H1 (cell line): ENCODE measurements at regions not wholly inside any gene's neighbourhood (a gene's known extent, or its start where the extent isn't known, plus 50 kb on each side); places are given as distances from the start of the nearest gene placed in this dataset.

Experiments
- CTCF ChIA-PET: fragments of 300-600 bp; sonication (Branson Sonifier 250); formaldehyde crosslinking; loops from one replicate; lab custom pipeline; 2021; ENCODE audit not compliant: partially characterized antibody; lab: Charles Lee
- POLR2A ChIA-PET: fragments of 300-600 bp; sonication (Branson Sonifier 250); formaldehyde crosslinking; loops from one replicate; lab custom pipeline; 2021; ENCODE audit warnings: inconsistent platforms; ENCODE audit not compliant: partially characterized antibody; lab: Charles Lee
- DNase-seq, 2 experiments: peaks; one replicate each; pipeline versions ENCODE4 v3.0.0 to v3.0.0-alpha.2; 2010 to 2022; ENCODE audit warnings: low spot score in 2 of 2, low read depth in 1 of 2, mixed read lengths in 1 of 2
- FAIRE-seq: peaks from 2 replicates; lab custom pipeline; 2011; peaks lifted over from hg19 to GRCh38; lab: Jason Lieb, UNC
- H2AFZ ChIP-seq: 2 replicates; pipeline ENCODE4 v1.8.1; 2012; ENCODE audit warnings: low read length, inconsistent platforms
- H2AK5ac ChIP-seq: 2 replicates; pipeline ENCODE4 v1.6.1; 2013; ENCODE audit warnings: low read depth, low read length
- H2BK120ac ChIP-seq: replicated peaks from 2 replicates; pipeline ENCODE3; 2013; ENCODE audit warnings: low read depth, low read length, inconsistent platforms
- H2BK12ac ChIP-seq: 2 replicates; pipeline ENCODE4 v1.6.1; 2013; ENCODE audit warnings: low read depth, low read length
- H2BK15ac ChIP-seq: 2 replicates; pipeline ENCODE4 v1.6.1; 2013; ENCODE audit warnings: low read length
- H2BK20ac ChIP-seq: 2 replicates; pipeline ENCODE4 v1.6.1; 2013; ENCODE audit warnings: low read length
- H2BK5ac ChIP-seq: 2 replicates; pipeline ENCODE4 v1.6.1; 2013; ENCODE audit warnings: low read depth, low read length
- H3K14ac ChIP-seq: 2 replicates; pipeline ENCODE4 v1.6.1; 2013; ENCODE audit warnings: inconsistent platforms; ENCODE audit not compliant: insufficient read length
- H3K18ac ChIP-seq: 2 replicates; pipeline ENCODE4 v1.6.1; 2013; ENCODE audit warnings: low read length; ENCODE audit errors: extremely low read depth
- H3K23ac ChIP-seq: 2 replicates; pipeline ENCODE4 v1.6.1; 2013; ENCODE audit warnings: inconsistent platforms; ENCODE audit not compliant: insufficient read length
- H3K23me2 ChIP-seq: 2 replicates; pipeline ENCODE4 v1.6.1; 2013; ENCODE audit warnings: low read depth, low read length
- H3K27ac ChIP-seq: 2 replicates; pipeline ENCODE4 v1.6.1; 2011; ENCODE audit warnings: low read depth, low read length, inconsistent platforms
- H3K27me3 ChIP-seq, 4 experiments: replicated peaks in 1 of 4; 1 replicate in 1 of 4; 2 replicates in 3 of 4; pipeline versions ENCODE4 v1.6.1 to v1.8.1; 2011 to 2013; ENCODE audit warnings: low read length in 3 of 4, mild to moderate bottlenecking in 3 of 4, inconsistent platforms in 2 of 4, mixed read lengths in 2 of 4, moderate library complexity in 1 of 4; ENCODE audit not compliant: control insufficient read depth in 3 of 4, insufficient read depth in 3 of 4; ENCODE audit errors: extremely low read depth in 1 of 4
- H3K36me3 ChIP-seq, 4 experiments: 2 replicates each; pipeline versions ENCODE4 v1.6.1 to v1.8.1; 2011 to 2013; ENCODE audit warnings: mild to moderate bottlenecking in 4 of 4, low read length in 3 of 4, moderate library complexity in 2 of 4, control low read depth in 1 of 4, inconsistent platforms in 1 of 4; ENCODE audit not compliant: insufficient read depth in 4 of 4, control insufficient read depth in 2 of 4
- H3K4ac ChIP-seq: replicated peaks from 2 replicates; pipeline ENCODE3; 2013; ENCODE audit warnings: low read length, low read depth, mixed read lengths, inconsistent platforms; ENCODE audit not compliant: insufficient read length
- H3K4me1 ChIP-seq, 4 experiments: replicated peaks in 1 of 4; 1 replicate in 1 of 4; 2 replicates in 3 of 4; pipeline versions ENCODE4 v1.6.1 to v1.8.1; 2011 to 2013; ENCODE audit warnings: low read length in 3 of 4, inconsistent platforms in 2 of 4, mixed read lengths in 1 of 4; ENCODE audit not compliant: insufficient read depth in 4 of 4, control insufficient read depth in 3 of 4
- H3K4me2 ChIP-seq, 2 experiments: 2 replicates each; pipeline versions ENCODE4 v1.6.1 to v1.8.1; 2011 to 2013; ENCODE audit warnings: low read depth in 2 of 2, low read length in 2 of 2, control low read depth in 1 of 2, inconsistent platforms in 1 of 2, mild to moderate bottlenecking in 1 of 2; ENCODE audit not compliant: insufficient read depth in 1 of 2
- H3K4me3 ChIP-seq, 4 experiments: fragments of 200-600, 300-600 bp in 1 of 4; sonication (generic), shearing (Covaris generic), sonication (Bioruptor Twin) in 1 of 4; 2 replicates each; pipeline versions ENCODE4 v1.5.1 to v1.8.1; 2011 to 2016; ENCODE audit warnings: low read length in 4 of 4, low read depth in 3 of 4, control low read depth in 2 of 4, inconsistent platforms in 2 of 4, mild to moderate bottlenecking in 2 of 4, mixed read lengths in 1 of 4, moderate library complexity in 1 of 4; ENCODE audit not compliant: insufficient read depth in 2 of 4; ENCODE audit errors: extremely low read depth in 1 of 4
- H3K56ac ChIP-seq: replicated peaks from 2 replicates; pipeline ENCODE3; 2013; ENCODE audit warnings: low read depth, mild to moderate bottlenecking, mixed read lengths, low read length, inconsistent platforms; ENCODE audit not compliant: insufficient read length
- H3K79me1 ChIP-seq: 2 replicates; pipeline ENCODE4 v1.6.1; 2013; ENCODE audit warnings: low read depth, low read length, control low read depth
- H3K79me2 ChIP-seq, 2 experiments: 2 replicates each; pipeline versions ENCODE4 v1.6.1 to v1.8.1; 2012 to 2013; ENCODE audit warnings: low read length in 2 of 2, mild to moderate bottlenecking in 2 of 2, inconsistent platforms in 1 of 2; ENCODE audit not compliant: insufficient read depth in 2 of 2, control insufficient read depth in 1 of 2
- H3K9ac ChIP-seq, 4 experiments: replicated peaks in 1 of 4; 1 replicate in 1 of 4; 2 replicates in 3 of 4; pipeline versions ENCODE4 v1.6.1 to v1.8.1; 2011 to 2013; ENCODE audit warnings: low read depth in 3 of 4, low read length in 3 of 4, control low read depth in 2 of 4, mild to moderate bottlenecking in 2 of 4, moderate library complexity in 2 of 4, inconsistent platforms in 1 of 4; ENCODE audit errors: extremely low read depth in 1 of 4
- H3K9me3 ChIP-seq, 2 experiments: 2 replicates each; pipeline versions ENCODE4 v1.6.1 to v1.8.1; 2012 to 2013; ENCODE audit warnings: mild to moderate bottlenecking in 2 of 2, moderate library complexity in 2 of 2, control low read depth in 1 of 2, inconsistent platforms in 1 of 2, low read depth in 1 of 2, low read length in 1 of 2, mixed read lengths in 1 of 2; ENCODE audit not compliant: insufficient read depth in 2 of 2
- H4K20me1 ChIP-seq, 2 experiments: replicated peaks in 1 of 2; 2 replicates each; pipeline versions ENCODE3 to v1.8.1; 2011 to 2013; ENCODE audit warnings: inconsistent platforms in 2 of 2, low read length in 2 of 2, mild to moderate bottlenecking in 1 of 2; ENCODE audit not compliant: insufficient read depth in 2 of 2, control insufficient read depth in 1 of 2
- H4K5ac ChIP-seq: 2 replicates; pipeline ENCODE4 v1.6.1; 2013; ENCODE audit warnings: low read length, low read depth, mixed read lengths, inconsistent platforms; ENCODE audit not compliant: insufficient read length
- H4K8ac ChIP-seq: 2 replicates; pipeline ENCODE4 v1.8.0; 2013; ENCODE audit warnings: mild to moderate bottlenecking, moderate library complexity, low read length, inconsistent platforms; ENCODE audit not compliant: insufficient read depth; ENCODE audit errors: extremely low read depth
- H4K91ac ChIP-seq: replicated peaks from 2 replicates; pipeline ENCODE3; 2013; ENCODE audit warnings: low read length, mixed read lengths, inconsistent platforms; ENCODE audit not compliant: insufficient read length
- BACH1 ChIP-seq: IDR thresholded peaks from 2 replicates; pipeline ENCODE4 v1.6.1; 2012; ENCODE audit warnings: low read length, improper control_type of control experiment
- SRF ChIP-seq: IDR thresholded peaks from 2 replicates; pipeline ENCODE4 v1.6.1; 2011; ENCODE audit warnings: mild to moderate bottlenecking, low read depth, low read length, moderate library complexity
- WGBS, 2 experiments: shearing (Covaris generic) in 1 of 2; methylation state at CpG; one replicate each; pipeline versions ENCODE4 v1.1.6 to v1.1.7; 2013 to 2015; ENCODE audit warnings: low lambda C conversion rate in 2 of 2, mixed read lengths in 2 of 2, inconsistent platforms in 1 of 2, low coverage in 1 of 2, missing lambda C conversion rate in 1 of 2; ENCODE audit not compliant: insufficient replicate concordance in 2 of 2, insufficient coverage in 1 of 2, insufficient read length in 1 of 2; ENCODE audit errors: extremely low coverage in 1 of 2, missing lambda C conversion rate in 1 of 2; 5-methylcytosine and 5-hydroxymethylcytosine counted together
- TF ChIP-seq, protein P1 (sequence below): IDR thresholded peaks from 2 replicates; pipeline ENCODE4 v1.6.1; 2011; ENCODE audit warnings: low read depth, mild to moderate bottlenecking, low read length; ENCODE audit not compliant: insufficient read depth

GRCh38 chr5:125836256-125836655 lies 587.0 kb upstream of the GRAMD2B start:
- Histone ChIP-seq H2BK12ac (no peak overlapping the region), H3K14ac (no peak overlapping the region), H2AFZ (no peak overlapping the region), H3K56ac (no peak overlapping the region), H2BK5ac (no peak overlapping the region), H3K27me3 (no peaks in the 10 kb centered on the region), H3K23me2 (no peaks in the 10 kb centered on the region), H3K79me1 (no peaks in the 10 kb centered on the region), H4K8ac (no peak overlapping the region), H4K91ac (no peak overlapping the region), H4K5ac (no peak overlapping the region), H3K4me2 (no peak overlapping the region), H3K79me2 (no peaks in the 10 kb centered on the region), H3K4ac (no peak overlapping the region), H2BK15ac (no peak overlapping the region), H2BK120ac (no peak overlapping the region)
- POLR2A ChIA-PET, result no interaction called here
- TF ChIP-seq SRF (no peak), BACH1 (no peak)
- TF ChIP-seq, protein P1, sequence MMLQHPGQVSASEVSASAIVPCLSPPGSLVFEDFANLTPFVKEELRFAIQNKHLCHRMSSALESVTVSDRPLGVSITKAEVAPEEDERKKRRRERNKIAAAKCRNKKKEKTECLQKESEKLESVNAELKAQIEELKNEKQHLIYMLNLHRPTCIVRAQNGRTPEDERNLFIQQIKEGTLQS, result no peak
- TF ChIP-seq, all 59 proteins: peak for 0
- H4K20me1 ChIP-seq, result no peaks in the 10 kb centered on the region
- FAIRE-seq, result no peak
- H3K27ac ChIP-seq, result no peak overlapping the region
- H3K18ac ChIP-seq, result no peak overlapping the region
- H3K4me1 ChIP-seq, result peaks cover 0 to 9% (median 6%) of the 10 kb centered on the region in 4 experiments; a peak in 4 of 7 replicates
- H2BK20ac ChIP-seq, result no peak overlapping the region
- CTCF ChIA-PET, result interaction anchor here (0.7 to 2.4 kb wide), 12 partner anchors 13 to 740 kb away, joined by 3 to 13 read pairs (median 3); no protein-coding TSS in a partner anchor
- H3K9me3 ChIP-seq, result 0 out of 4 replicates have a peak, but pooled peaks cover 0 to 1% of the 10 kb centered on the region in 2 experiments
- H3K4me3 ChIP-seq, result no peak overlapping the region
- DNase-seq, result no peak
- no peak overlapping the region for H3K23ac ChIP-seq
- 84% methylated on average over 2 of the region's 2 CpGs; no CpG with 5 or more reads in 1 of the 2 experiments for WGBS, 2 experiments
- no peak overlapping the region for H3K9ac ChIP-seq
- no peaks in the 10 kb centered on the region for H3K36me3 ChIP-seq
- no peak overlapping the region for H2AK5ac ChIP-seq
